ENCODE measurements at regions not wholly inside any gene's neighbourhood (a gene's known extent, or its start where the extent isn't known, plus 50 kb on each side); places are given as distances from the start of the nearest gene placed in this dataset.

DNA sequence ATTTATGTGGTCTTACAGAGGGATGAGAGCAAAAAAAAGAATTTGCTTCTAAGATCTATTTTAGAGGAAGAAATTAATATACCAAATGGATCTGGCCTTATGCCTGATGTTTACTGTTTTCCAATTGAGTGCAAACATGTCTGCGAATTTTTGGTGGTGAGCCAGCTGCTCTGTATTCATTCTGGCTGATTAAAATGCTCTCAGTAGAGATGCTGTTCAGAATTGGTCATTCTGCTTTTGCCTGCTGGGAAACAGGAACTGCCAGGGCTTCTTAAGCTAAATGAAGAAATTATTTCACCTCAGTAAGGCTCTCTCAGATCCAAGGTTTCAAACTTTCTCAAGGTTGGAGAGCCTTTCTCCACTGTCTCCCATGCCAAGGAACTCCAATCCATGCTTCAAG, 132.0 kb upstream of the SV2C start (continued):
- no peak for TF ChIP-seq CREB1 (CRISPR knock-in tag; IDR thresholded peaks at IDR 0.05; ENCODE audit: low read depth)
- TF ChIP-seq, protein P1, sequence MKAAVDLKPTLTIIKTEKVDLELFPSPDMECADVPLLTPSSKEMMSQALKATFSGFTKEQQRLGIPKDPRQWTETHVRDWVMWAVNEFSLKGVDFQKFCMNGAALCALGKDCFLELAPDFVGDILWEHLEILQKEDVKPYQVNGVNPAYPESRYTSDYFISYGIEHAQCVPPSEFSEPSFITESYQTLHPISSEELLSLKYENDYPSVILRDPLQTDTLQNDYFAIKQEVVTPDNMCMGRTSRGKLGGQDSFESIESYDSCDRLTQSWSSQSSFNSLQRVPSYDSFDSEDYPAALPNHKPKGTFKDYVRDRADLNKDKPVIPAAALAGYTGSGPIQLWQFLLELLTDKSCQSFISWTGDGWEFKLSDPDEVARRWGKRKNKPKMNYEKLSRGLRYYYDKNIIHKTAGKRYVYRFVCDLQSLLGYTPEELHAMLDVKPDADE (IDR thresholded peaks at IDR 0.05), result no peak

DNA sequence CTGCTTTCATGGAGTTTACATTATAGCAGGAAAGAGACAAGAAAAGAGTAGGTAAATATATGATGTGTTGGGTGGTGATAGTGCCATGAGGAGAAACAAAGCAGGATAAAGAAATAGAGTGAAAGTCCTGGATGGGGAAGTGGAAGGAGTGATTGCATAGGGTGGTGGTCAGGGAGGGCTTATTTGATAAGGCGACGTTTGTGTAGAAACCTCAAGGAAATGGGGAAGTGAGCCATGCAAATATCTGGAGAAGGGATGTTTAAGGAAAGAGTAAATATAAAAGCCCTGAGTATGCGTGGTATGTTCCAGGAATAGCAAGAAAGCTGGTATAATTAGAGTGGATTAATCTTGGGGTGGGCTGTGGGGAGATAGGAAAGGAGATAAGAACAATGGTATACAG, 134.7 kb upstream of the SV2C start:
- H3K27me3 Mint-ChIP-seq (ENCODE audit: insufficient read depth, low read depth, poor library complexity), result peaks cover 2% of the 10 kb centered on the region
- no peak for ATAC-seq
- H3K27ac Mint-ChIP-seq, result no peak overlapping the region

GRCh38 chr5:75940418-75940817, 142.8 kb upstream of the SV2C start:
- Histone ChIP-seq H3F3A (replicated peaks; ENCODE audit: low read depth) (no peaks in the 10 kb centered on the region), H3K27me3 (ENCODE audit: insufficient read depth) (no peaks in the 10 kb centered on the region), H3K79me2 (replicated peaks; ENCODE audit: insufficient read depth) (no peaks in the 10 kb centered on the region), H3K4me1 (ENCODE audit: insufficient read depth) (no peaks in the 10 kb centered on the region), H3K4me3 (no peak overlapping the region), H3K9me2 (ENCODE audit: insufficient read depth) (no peaks in the 10 kb centered on the region), H2AFZ (no peak overlapping the region), H3K36me3 (ENCODE audit: insufficient read depth) (no peaks in the 10 kb centered on the region), H3K4me2 (no peak overlapping the region), H3K27ac (ENCODE audit: low read depth) (no peak overlapping the region), H4K20me1 (replicated peaks; ENCODE audit: insufficient read depth) (no peaks in the 10 kb centered on the region)
- no peaks in the 10 kb centered on the region for H3K36me3 Mint-ChIP-seq (ENCODE audit: low read depth)
- H3K4me1 Mint-ChIP-seq, result no peaks in the 10 kb centered on the region
- TF ChIP-seq STAT1 (IDR thresholded peaks at IDR 0.05; ENCODE audit: unreplicated experiment) (no peak), NANOG (IDR thresholded peaks at IDR 0.05; ENCODE audit: borderline replicate concordance) (no peak)
- DNase-seq (ENCODE audit: low spot score) (no peak), ATAC-seq (no peak)
- no peak overlapping the region for H3K27ac Mint-ChIP-seq
- H3K9me3 Mint-ChIP-seq, result no peaks in the 10 kb centered on the region
- no peak overlapping the region for H3K4me3 Mint-ChIP-seq
- H3K27me3 Mint-ChIP-seq (ENCODE audit: insufficient read depth, low read depth, poor library complexity), result peaks cover 2% of the 10 kb centered on the region

More for the DNA sequence above, 134.7 kb upstream of the SV2C start:
- Histone ChIP-seq H3F3A (replicated peaks; ENCODE audit: low read depth) (no peaks in the 10 kb centered on the region), H3K4me1 (ENCODE audit: insufficient read depth) (no peaks in the 10 kb centered on the region), H4K20me1 (replicated peaks; ENCODE audit: insufficient read depth) (no peaks in the 10 kb centered on the region), H3K79me2 (replicated peaks; ENCODE audit: insufficient read depth) (no peaks in the 10 kb centered on the region), H3K36me3 (ENCODE audit: insufficient read depth) (no peaks in the 10 kb centered on the region), H3K4me3 (no peak overlapping the region), H2AFZ (no peak overlapping the region), H3K4me2 (no peak overlapping the region), H3K9me2 (ENCODE audit: insufficient read depth) (0 out of 2 replicates have a peak, but pooled peaks cover 10% of the 10 kb centered on the region), H3K27ac (ENCODE audit: low read depth) (no peak overlapping the region), H3K27me3 (ENCODE audit: insufficient read depth) (no peaks in the 10 kb centered on the region)
- no peak for TF ChIP-seq NANOG (IDR thresholded peaks at IDR 0.05; ENCODE audit: borderline replicate concordance)
- TF ChIP-seq STAT1 (IDR thresholded peaks at IDR 0.05; ENCODE audit: unreplicated experiment), result no peak
- TF ChIP-seq CREB1 (CRISPR knock-in tag; IDR thresholded peaks at IDR 0.05; ENCODE audit: low read depth), result no peak
- H3K9me3 Mint-ChIP-seq, result no peaks in the 10 kb centered on the region; the same call in 2 of the 3 replicates
- H3K4me3 Mint-ChIP-seq, result no peak overlapping the region
- H3K4me1 Mint-ChIP-seq, result no peaks in the 10 kb centered on the region
- no peak for DNase-seq (ENCODE audit: low spot score)
- H3K36me3 Mint-ChIP-seq (ENCODE audit: low read depth), result no peaks in the 10 kb centered on the region

GRCh38 chr5:75935572-75935971, 147.6 kb upstream of the SV2C start:
- Mint-ChIP-seq H3K4me3 (no peak overlapping the region), H3K4me1 (no peaks in the 10 kb centered on the region), H3K36me3 (ENCODE audit: low read depth) (no peaks in the 10 kb centered on the region), H3K27me3 (ENCODE audit: insufficient read depth, low read depth, poor library complexity) (no peaks in the 10 kb centered on the region), H3K9me3 (no peaks in the 10 kb centered on the region), H3K27ac (no peak overlapping the region)
- Histone ChIP-seq H3K27ac (ENCODE audit: low read depth) (no peak overlapping the region), H3K36me3 (ENCODE audit: insufficient read depth) (no peaks in the 10 kb centered on the region), H3K4me3 (no peak overlapping the region), H3K4me2 (no peak overlapping the region), H2AFZ (no peak overlapping the region), H3F3A (replicated peaks; ENCODE audit: low read depth) (no peaks in the 10 kb centered on the region), H3K9me2 (ENCODE audit: insufficient read depth) (0 out of 2 replicates have a peak, but pooled peaks cover 3% of the 10 kb centered on the region), H3K79me2 (replicated peaks; ENCODE audit: insufficient read depth) (no peaks in the 10 kb centered on the region), H3K4me1 (ENCODE audit: insufficient read depth) (no peaks in the 10 kb centered on the region), H3K27me3 (ENCODE audit: insufficient read depth) (no peaks in the 10 kb centered on the region), H4K20me1 (replicated peaks; ENCODE audit: insufficient read depth) (no peaks in the 10 kb centered on the region)
- DNase-seq (ENCODE audit: low spot score), result no peak
- ATAC-seq, result no peak
- TF ChIP-seq REST (IDR thresholded peaks at IDR 0.05; ENCODE audit: unreplicated experiment) (no peak), JUNB (IDR thresholded peaks at IDR 0.05; ENCODE audit: unreplicated experiment) (no peak), CREB1 (CRISPR knock-in tag; IDR thresholded peaks at IDR 0.05; ENCODE audit: low read depth) (no peak), CTCF (conservative IDR thresholded peaks at IDR 0.05; ENCODE audit: low read depth in 2 of 2) (no peak), ZNF114 (CRISPR knock-in tag; IDR thresholded peaks at IDR 0.05) (no peak), EZH2phosphoT487 (IDR thresholded peaks at IDR 0.05; ENCODE audit: unreplicated experiment) (no peak), EZH2 (IDR thresholded peaks at IDR 0.05; ENCODE audit: low read depth, unreplicated experiment) (no peak), NANOG (IDR thresholded peaks at IDR 0.05; ENCODE audit: borderline replicate concordance) (no peak), ZNF331 (CRISPR knock-in tag; IDR thresholded peaks at IDR 0.05; ENCODE audit: low read depth) (no peak)
